ENCODE measurements at regions not wholly inside any gene's neighbourhood (a gene's known extent, or its start where the extent isn't known, plus 50 kb on each side); places are given as distances from the start of the nearest gene placed in this dataset.
"Not testable (repeated sequence)": the region's sequence is repeated elsewhere in the genome, so short reads cannot be mapped to it uniquely, and the experiment has no call there.

- TF ChIP-seq CTCF (optimal IDR thresholded peaks at IDR 0.05 in 1 of 3, IDR thresholded peaks at IDR 0.05 in 1 of 3, conservative IDR thresholded peaks at IDR 0.05 in 1 of 3; ENCODE audit: extremely low read depth in 1 of 3, insufficient read depth in 2 of 3, low read length in 3 of 3); EZH2 (IDR thresholded peaks at IDR 0.05; ENCODE audit: low read length): not testable (repeated sequence)
Observed at GRCh38 chr10:47626975-47627374, 103.5 kb upstream of the AGAP9 start.

Data from keratinocyte (primary cell).